ENCODE measurements at regions not wholly inside any gene's neighbourhood (a gene's known extent, or its start where the extent isn't known, plus 50 kb on each side); places are given as distances from the start of the nearest gene placed in this dataset.

DNA sequence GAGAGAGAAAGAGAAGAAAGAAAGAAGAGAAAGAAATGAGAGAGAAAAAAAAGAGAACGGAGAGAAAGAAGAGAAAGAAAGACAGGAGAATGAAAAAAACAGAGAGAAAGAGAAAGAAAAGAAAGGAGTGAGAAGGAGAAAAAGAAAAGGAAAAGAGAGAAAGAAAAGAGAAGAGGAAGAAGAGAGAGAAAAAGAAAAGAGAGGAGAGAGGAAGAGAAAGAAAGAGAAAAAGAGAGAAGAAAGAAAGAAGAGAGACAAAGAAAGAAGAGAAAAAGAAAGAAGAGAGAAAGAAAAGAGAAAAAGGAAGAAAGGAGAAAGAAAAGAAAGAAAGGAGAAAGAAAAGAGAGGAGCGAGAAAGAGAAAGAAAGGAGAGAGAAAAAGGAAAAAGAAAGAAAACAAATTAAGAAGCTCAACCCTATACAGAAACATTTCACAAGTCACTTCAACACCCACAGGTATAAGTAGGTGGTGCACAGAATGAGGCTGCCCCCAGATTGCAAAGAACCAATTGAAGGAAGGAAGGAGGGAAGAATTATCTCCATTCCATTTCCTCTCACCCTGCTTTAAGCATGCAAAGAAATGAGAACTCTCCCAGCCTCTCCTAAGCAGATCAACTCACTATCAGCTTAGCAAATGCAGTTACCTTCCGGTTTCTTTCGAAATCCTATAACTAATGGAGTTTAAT is 98.8 kb upstream of the CACNA1A start:
- no peak for DNase-seq

GRCh38 chr19:13600802-13601201 is 94.5 kb upstream of the CACNA1A start:
- DNase-seq: no peak

GRCh38 chr19:13600091-13600490 is 93.8 kb upstream of the CACNA1A start:
- no peak for DNase-seq

GRCh38 chr19:13599681-13600080 is 93.4 kb upstream of the CACNA1A start:
- no peak for DNase-seq

GRCh38 chr19:13598098-13598497 is 91.8 kb upstream of the CACNA1A start:
- no peak for DNase-seq

GRCh38 chr19:13597640-13598039 is 91.4 kb upstream of the CACNA1A start:
- peak; percentile 30 for DNase-seq

DNA sequence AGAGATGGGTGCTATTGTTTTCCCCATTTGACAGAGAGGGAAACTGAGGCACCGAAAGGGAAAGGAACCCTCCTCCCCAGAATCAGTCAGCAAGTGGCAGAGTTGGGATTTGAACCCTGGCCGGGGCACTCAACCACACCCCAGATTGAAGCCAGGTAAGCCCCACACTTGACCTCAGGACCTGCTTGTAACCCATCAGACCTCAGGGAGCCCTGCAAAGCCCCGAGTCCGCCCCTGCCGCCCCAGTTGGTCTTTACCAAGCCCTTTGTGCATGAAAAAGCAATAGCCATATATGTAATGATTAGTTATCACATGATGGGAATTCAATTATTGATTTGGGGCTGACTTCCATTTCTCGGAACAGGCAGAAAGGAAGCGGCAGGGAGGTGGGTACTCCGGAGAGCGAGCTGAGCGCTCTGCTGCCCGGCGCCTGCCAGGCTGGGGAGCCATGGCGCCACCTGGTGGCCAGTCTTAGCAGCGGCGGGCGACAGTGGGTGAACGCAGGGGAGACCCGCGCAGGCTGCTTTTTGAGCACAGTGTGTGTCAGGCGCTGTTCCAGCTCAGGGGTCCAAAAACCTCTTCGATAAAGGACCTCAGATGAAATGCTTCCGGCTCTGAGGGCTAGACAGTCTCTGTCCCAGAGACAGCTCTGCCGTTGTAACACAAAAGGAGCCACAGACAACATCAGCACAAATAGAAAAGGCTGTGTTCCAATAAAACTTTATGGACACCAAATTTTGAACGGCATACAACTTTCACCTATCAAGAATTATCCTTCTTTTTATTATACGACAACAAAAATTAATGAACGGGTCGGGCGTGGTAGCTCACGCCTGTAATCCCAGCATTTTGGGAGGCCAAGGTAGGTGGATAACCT is 82.9 kb upstream of the CACNA1A start:
- DNase-seq: peak; percentile 47

- DNase-seq: no peak
These were observed 79.2 kb upstream of the CACNA1A start for GRCh38 chr19:13585512-13585911.

DNA sequence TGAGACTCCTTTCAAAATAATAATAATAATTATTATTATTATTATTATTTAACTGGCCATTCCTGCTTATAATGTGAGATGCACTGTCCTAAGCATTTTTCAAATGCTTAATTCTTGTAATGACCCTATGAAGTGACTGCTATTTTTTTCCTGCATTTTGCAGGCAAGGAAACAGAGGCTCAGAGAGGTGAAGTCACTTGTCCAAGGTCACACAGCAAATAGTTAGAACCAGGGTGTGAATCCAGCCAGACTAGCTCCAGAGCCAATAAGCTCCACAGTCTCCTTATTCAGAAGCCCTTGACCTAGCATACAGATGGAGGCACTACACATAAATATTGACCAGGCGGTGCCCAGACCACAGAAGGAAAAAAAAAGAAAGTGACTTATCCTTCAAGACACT is 77.5 kb upstream of the CACNA1A start:
- DNase-seq: no peak

- no peak for DNase-seq
These were observed 76.8 kb upstream of the CACNA1A start for GRCh38 chr19:13583114-13583513.

GRCh38 chr19:13581576-13581975 is 75.3 kb upstream of the CACNA1A start:
- DNase-seq: no peak

DNA sequence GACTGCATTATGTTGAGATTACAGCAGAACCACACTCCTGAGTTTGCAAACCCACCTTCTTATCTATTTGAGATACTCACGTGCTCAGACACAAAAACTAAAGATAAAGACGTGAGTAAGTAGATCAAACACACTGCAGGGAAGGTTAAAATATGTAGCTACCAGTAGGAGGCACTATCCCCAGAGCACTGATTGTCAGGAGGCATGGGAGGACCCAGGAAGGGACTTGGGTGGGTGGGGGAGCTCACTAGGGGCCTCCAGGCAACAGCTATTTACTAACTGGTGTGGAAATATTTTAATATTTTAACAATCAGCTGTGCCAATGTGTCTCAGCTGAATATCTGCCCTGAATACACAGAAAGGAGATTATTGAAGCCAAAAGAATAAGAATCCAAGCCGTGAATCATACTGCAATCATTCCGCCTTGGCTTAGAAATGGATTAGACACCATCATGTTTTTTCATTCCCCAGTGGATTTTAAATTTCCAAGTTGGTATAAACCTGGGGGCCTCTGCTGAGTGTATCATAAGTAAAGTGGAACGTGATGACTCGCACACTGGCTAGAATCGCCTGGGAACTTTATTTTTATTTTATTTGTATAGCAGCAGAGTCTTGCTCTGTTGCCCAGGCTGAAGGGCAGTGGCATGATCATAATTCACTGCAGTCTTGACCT is 73.2 kb upstream of the CACNA1A start:
- no peak for DNase-seq

DNA sequence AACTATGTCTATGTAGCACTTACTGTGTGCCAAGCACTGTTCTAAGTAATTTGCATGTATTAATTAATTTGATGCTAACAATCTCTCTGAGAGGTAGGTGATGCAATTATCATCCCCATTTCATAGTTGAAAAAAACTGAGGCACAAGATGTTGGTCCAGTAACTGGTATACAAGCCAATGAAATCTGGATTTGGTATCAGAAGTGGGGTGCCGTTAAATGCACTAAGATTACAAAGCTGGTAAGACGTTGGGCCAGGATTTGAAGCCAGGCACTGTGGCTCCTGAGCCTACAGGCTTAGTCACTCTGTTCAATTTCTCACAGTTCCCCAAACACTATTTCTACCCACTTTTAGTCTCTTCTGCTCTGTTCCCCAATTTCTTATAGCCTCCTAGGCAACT is 70.4 kb upstream of the CACNA1A start:
- DNase-seq: no peak

DNA sequence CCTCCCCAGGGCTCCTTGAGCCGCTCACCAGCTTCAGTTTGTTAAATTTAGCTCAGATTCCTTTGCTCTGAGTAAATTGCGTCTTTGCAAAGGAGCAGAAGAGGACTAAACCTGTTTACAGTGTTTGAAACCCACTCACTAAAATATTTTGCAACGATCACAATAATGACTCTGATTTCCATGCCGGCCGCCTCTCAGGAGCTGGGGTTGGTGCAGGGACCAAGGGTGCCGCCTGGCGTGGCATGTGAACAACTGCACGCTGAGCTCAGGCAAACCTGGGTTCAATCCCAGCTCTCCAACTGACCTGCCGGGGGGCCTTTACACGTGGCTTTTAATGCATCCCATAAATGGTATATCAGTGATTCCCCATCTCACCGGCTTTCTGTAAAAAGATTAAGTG is 68.7 kb upstream of the CACNA1A start:
- no peak for DNase-seq

- no peak for DNase-seq
These were observed 66.9 kb upstream of the CACNA1A start for GRCh38 chr19:13573056-13573667.

DNA sequence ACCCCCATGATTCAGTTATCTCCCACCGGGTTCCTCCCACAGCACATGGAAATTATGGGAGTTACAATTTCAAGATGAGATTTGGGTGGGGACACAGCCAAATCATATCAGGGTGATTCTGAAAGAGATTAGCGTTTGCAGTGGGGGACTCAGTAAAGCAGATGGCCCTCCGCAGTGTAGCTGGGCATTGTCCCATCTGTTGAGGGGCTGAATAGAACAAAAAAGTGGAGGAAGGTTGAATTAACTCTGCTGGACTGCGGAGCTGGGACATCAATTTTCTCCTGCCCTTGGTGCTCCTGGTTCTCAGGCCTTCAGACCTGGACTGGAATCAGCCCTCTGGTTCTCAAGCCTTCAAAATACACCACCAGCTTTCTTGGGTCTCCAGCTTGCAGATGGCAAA is 55.2 kb upstream of the CACNA1A start:
- no peak for DNase-seq

GRCh38 chr19:13557756-13558398 is 51.6 kb upstream of the CACNA1A start:
- DNase-seq: no peak

DNA sequence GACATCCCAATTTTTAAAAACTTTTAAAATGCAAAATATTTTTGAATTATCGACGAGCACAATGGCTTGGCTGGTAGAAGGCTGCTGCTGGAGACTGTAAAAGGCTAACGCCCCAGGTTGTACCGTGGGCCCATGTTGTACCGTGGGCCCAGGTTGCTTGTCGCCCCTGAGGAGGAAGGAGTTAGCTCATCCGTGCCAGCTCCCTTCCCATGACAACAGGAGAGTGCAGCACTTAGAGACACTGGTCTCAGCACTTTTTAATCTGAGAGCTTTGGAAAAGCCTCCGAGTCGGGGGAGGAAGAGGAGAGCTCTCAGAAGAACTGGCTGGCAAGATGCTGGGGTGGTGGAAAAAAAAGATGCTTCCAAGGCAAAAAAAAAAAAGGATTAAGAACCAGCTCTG is 50.3 kb upstream of the CACNA1A start:
- DNase-seq: no peak
